ENCODE measurements at regions not wholly inside any gene's neighbourhood (a gene's known extent, or its start where the extent isn't known, plus 50 kb on each side); places are given as distances from the start of the nearest gene placed in this dataset.

DNA sequence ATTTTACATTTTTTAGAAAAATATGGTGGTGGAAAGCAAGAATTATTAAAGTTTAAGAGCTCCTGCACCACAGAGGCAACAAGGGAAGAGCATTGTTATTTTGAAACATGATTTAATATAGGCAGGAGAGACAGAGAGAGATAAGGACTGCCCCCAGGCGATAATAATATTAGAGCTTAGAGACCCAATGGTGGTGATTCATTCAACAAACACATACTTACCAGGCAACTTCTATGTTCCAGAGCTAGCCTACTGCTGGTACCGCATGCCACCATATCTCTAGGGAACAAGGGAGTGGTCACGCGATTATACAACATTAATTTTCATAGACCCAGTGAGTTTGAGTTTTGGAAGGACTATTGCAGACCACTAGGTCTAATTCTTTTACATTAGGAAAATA, 327.8 kb upstream of the SOX11 start:
- in situ Hi-C loops (cut with MboI) = loop anchor here (25.0 kb wide), 1 partner anchor 1402 kb away; no protein-coding TSS in a partner anchor
- Histone ChIP-seq H3K27me3 (replicated peaks in 1 of 2; ENCODE audit: control insufficient read depth in 2 of 2, insufficient read depth in 2 of 2, low read length in 1 of 2) (no peaks in the 10 kb centered on the region), H3K4me1 (ENCODE audit: control insufficient read depth, insufficient read depth, low read length) (no peaks in the 10 kb centered on the region), H3K4me3 (no peak overlapping the region), H4K20me1 (ENCODE audit: control insufficient read depth, insufficient read depth) (no peaks in the 10 kb centered on the region), H3K36me3 (ENCODE audit: control insufficient read depth in 2 of 2, insufficient read depth in 2 of 2, low read length in 1 of 2) (no peaks in the 10 kb centered on the region), H3K79me2 (ENCODE audit: control insufficient read depth, insufficient read depth, low read length) (no peaks in the 10 kb centered on the region), H3K27ac (ENCODE audit: control insufficient read depth, insufficient read depth) (no peak overlapping the region), H2AFZ (ENCODE audit: control insufficient read depth, low read depth, low read length) (no peak overlapping the region), H3K9me3 (replicated peaks; ENCODE audit: control insufficient read depth, insufficient read depth, low read length) (no peaks in the 10 kb centered on the region), H3K4me2 (ENCODE audit: control insufficient read depth, insufficient read depth) (no peak overlapping the region), H3K9ac (ENCODE audit: control insufficient read depth, insufficient read depth, low read length) (no peak overlapping the region)
- SMC1A ChIA-PET (ENCODE audit: uncharacterized antibody, unreplicated experiment) = interaction anchor here (0.5 to 0.9 kb wide), 2 partner anchors 1117 to 1434 kb away, joined by 3 read pairs; no protein-coding TSS in a partner anchor
- DNase-seq (ENCODE audit: low read depth, low spot score) (no peak), FAIRE-seq (no peak), ATAC-seq (no peak)
- CTCF ChIA-PET = interaction anchor here (2.3 to 2.9 kb wide), 2 partner anchors 20 to 1405 kb away, joined by 10 to 12 read pairs; no protein-coding TSS in a partner anchor
- intact Hi-C loops (cut with micrococcal nuclease; ENCODE audit: unreplicated experiment) = no loop called here
- BruUV-seq (replicated peaks) = no TSS peak
- POLR2A ChIA-PET = no interaction called here
- RAD21 ChIA-PET (ENCODE audit: unreplicated experiment) = interaction anchor here (1.3 kb wide), 1 partner anchor 1405 kb away, joined by 3 read pairs; no protein-coding TSS in a partner anchor
- TF ChIP-seq KDM1A (IDR thresholded peaks at IDR 0.05; ENCODE audit: borderline replicate concordance) (no peak), TARDBP (IDR thresholded peaks at IDR 0.05; ENCODE audit: borderline replicate concordance) (no peak), EP300 (IDR thresholded peaks at IDR 0.05; ENCODE audit: borderline replicate concordance in 1 of 2, control insufficient read depth in 1 of 2, low read depth in 2 of 2, low read length in 2 of 2) (no peak), MYC (IDR thresholded peaks at IDR 0.05; ENCODE audit: insufficient read depth, insufficient read length, insufficient replicate concordance, low read length, severe bottlenecking) (no peak), PML (IDR thresholded peaks at IDR 0.05; ENCODE audit: low read length) (no peak), ATF7 (IDR thresholded peaks at IDR 0.05; ENCODE audit: low read depth) (no peak), JUNB (IDR thresholded peaks at IDR 0.05) (no peak), TBL1XR1 (IDR thresholded peaks at IDR 0.05; ENCODE audit: low read depth, low read length) (no peak), KLF5 (IDR thresholded peaks at IDR 0.05; ENCODE audit: partially characterized antibody) (no peak), NFIC (IDR thresholded peaks at IDR 0.05; ENCODE audit: low read depth, low read length) (no peak), NR2C2 (IDR thresholded peaks at IDR 0.05; ENCODE audit: borderline replicate concordance, control insufficient read depth, insufficient read length, low read depth) (no peak)
- TF ChIP-seq, protein P1, sequence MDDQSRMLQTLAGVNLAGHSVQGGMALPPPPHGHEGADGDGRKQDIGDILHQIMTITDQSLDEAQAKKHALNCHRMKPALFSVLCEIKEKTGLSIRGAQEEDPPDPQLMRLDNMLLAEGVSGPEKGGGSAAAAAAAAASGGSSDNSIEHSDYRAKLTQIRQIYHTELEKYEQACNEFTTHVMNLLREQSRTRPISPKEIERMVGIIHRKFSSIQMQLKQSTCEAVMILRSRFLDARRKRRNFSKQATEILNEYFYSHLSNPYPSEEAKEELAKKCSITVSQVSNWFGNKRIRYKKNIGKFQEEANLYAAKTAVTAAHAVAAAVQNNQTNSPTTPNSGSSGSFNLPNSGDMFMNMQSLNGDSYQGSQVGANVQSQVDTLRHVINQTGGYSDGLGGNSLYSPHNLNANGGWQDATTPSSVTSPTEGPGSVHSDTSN (IDR thresholded peaks at IDR 0.05; ENCODE audit: insufficient replicate concordance, low read depth, low read length) = no peak
- WGBS (ENCODE audit: insufficient coverage, insufficient replicate concordance, low lambda C conversion rate, missing lambda C conversion rate) = 68% methylated on average over 4 of the region's 4 CpGs

Measured in GM12878 (cell line).